Endothelial cell of umbilical vein (primary cell): ENCODE measurements at regions not wholly inside any gene's neighbourhood (a gene's known extent, or its start where the extent isn't known, plus 50 kb on each side); places are given as distances from the start of the nearest gene placed in this dataset.

ENCODE experiments used
- BruUV-seq: library from RNA; stranded (reverse); fragments of 400-500 nt; replicated peaks from 2 replicates; lab custom pipeline; 2021; lab: Mats Ljungman, UMichigan
- CTCF ChIA-PET: fragments of 300-600, 350-600 bp; sonication (Branson Sonifier 250); formaldehyde crosslinking; loops from one replicate; lab custom pipeline; 2021; ENCODE audit warnings: antibody characterized with exemption, inconsistent platforms; lab: Charles Lee
- POLR2A ChIA-PET: fragments of 300-600, 350-600 bp; sonication (Branson Sonifier 250); formaldehyde crosslinking; loops from one replicate; lab custom pipeline; 2021; ENCODE audit warnings: antibody characterized with exemption, inconsistent platforms; lab: Charles Lee
- DNase-seq: peaks from one replicate; pipeline ENCODE4 v3.0.0-alpha.2; 2011; ENCODE audit warnings: low read depth, low spot score
- FAIRE-seq: peaks from 2 replicates; lab custom pipeline; 2011; peaks lifted over from hg19 to GRCh38; lab: Jason Lieb, UNC
- H2AFZ ChIP-seq: 2 replicates; pipeline ENCODE4 v1.6.0; 2012; ENCODE audit warnings: low read depth, low read length, control low read depth, inconsistent platforms
- H3K27ac ChIP-seq: 2 replicates; pipeline ENCODE4 v1.5.1; 2011; ENCODE audit warnings: low read depth, mild to moderate bottlenecking, control low read depth, low read length, moderate library complexity; ENCODE audit not compliant: insufficient read depth
- H3K27me3 ChIP-seq, 2 experiments: 2 replicates each; pipeline versions ENCODE4 v1.6.0 to v1.6.1; 2011; ENCODE audit warnings: low read length in 2 of 2, mixed read lengths in 1 of 2; ENCODE audit not compliant: control insufficient read depth in 2 of 2, insufficient read depth in 2 of 2
- H3K36me3 ChIP-seq, 2 experiments: 2 replicates in 1 of 2; 3 replicates in 1 of 2; pipeline ENCODE4 v1.5.1; 2011; ENCODE audit warnings: low read length in 2 of 2, mild to moderate bottlenecking in 1 of 2, moderate library complexity in 1 of 2; ENCODE audit not compliant: control insufficient read depth in 2 of 2, insufficient read depth in 2 of 2; ENCODE audit errors: extremely low read depth in 1 of 2
- H3K4me1 ChIP-seq: 3 replicates; pipeline ENCODE4 v1.5.1; 2011; ENCODE audit warnings: mild to moderate bottlenecking, low read length; ENCODE audit not compliant: control insufficient read depth, insufficient read depth; ENCODE audit errors: extremely low read depth
- H3K4me2 ChIP-seq: 2 replicates; pipeline ENCODE4 v1.6.1; 2011; ENCODE audit warnings: low read length, control low read depth, mixed read lengths; ENCODE audit not compliant: insufficient read depth
- H3K4me3 ChIP-seq, 3 experiments: fragments of 200-600 bp in 1 of 3; sonication (generic), shearing (Covaris generic) in 1 of 3; replicated peaks in 1 of 3; 2 replicates each; pipeline ENCODE4 v1.5.1; 2011 to 2016; ENCODE audit warnings: control low read depth in 3 of 3, low read length in 3 of 3, mild to moderate bottlenecking in 2 of 3, inconsistent platforms in 1 of 3, low read depth in 1 of 3, moderate library complexity in 1 of 3; ENCODE audit not compliant: insufficient read depth in 1 of 3
- H3K79me2 ChIP-seq: 2 replicates; pipeline ENCODE4 v1.6.0; 2012; ENCODE audit warnings: low read length, inconsistent platforms; ENCODE audit not compliant: control insufficient read depth, insufficient read depth
- H3K9ac ChIP-seq: replicated peaks from 2 replicates; pipeline ENCODE3; 2011; ENCODE audit warnings: low read length, control low read depth; ENCODE audit not compliant: insufficient read depth; ENCODE audit errors: extremely low read depth
- H3K9me1 ChIP-seq: replicated peaks from 3 replicates; pipeline ENCODE4 v1.6.0; 2011; ENCODE audit warnings: mild to moderate bottlenecking, low read length; ENCODE audit not compliant: control insufficient read depth, insufficient read depth; ENCODE audit errors: extremely low read depth
- H3K9me3 ChIP-seq: replicated peaks from 2 replicates; pipeline ENCODE4 v1.5.1; 2012; ENCODE audit warnings: low read length, inconsistent platforms; ENCODE audit not compliant: control insufficient read depth, insufficient read depth
- H4K20me1 ChIP-seq: replicated peaks from 2 replicates; pipeline ENCODE3; 2011; ENCODE audit warnings: mild to moderate bottlenecking, low read length; ENCODE audit not compliant: control insufficient read depth, insufficient read depth; ENCODE audit errors: extremely low read depth
- CTCF ChIP-seq, 2 donors: IDR thresholded peaks; 1 replicate in 1 of 2; 2 replicates in 1 of 2; pipeline ENCODE4 v1.5.1; 2011; ENCODE audit warnings: low read length in 2 of 2, mild to moderate bottlenecking in 2 of 2, moderate library complexity in 2 of 2, control low read depth in 1 of 2, inconsistent platforms in 1 of 2, low read depth in 1 of 2; ENCODE audit not compliant: insufficient read depth in 1 of 2; ENCODE audit errors: extremely low read depth in 1 of 2
- EZH2 ChIP-seq: IDR thresholded peaks from 2 replicates; pipeline ENCODE4 v1.6.1; 2012; ENCODE audit warnings: borderline replicate concordance, low read depth, mild to moderate bottlenecking, moderate library complexity, low read length, inconsistent platforms; ENCODE audit not compliant: severe bottlenecking
- FOS ChIP-seq: IDR thresholded peaks from 2 replicates; pipeline ENCODE4 v1.6.1; 2011; ENCODE audit warnings: mild to moderate bottlenecking, low read length, moderate library complexity, borderline replicate concordance; ENCODE audit not compliant: insufficient read depth
- GATA2 ChIP-seq: IDR thresholded peaks from 2 replicates; pipeline ENCODE4 v1.7.0; 2011; ENCODE audit warnings: low read depth, mild to moderate bottlenecking, moderate library complexity, mixed read lengths, low read length; ENCODE audit not compliant: insufficient read length, insufficient read depth
- JUN ChIP-seq: IDR thresholded peaks from 2 replicates; pipeline ENCODE4 v1.6.1; 2011; ENCODE audit warnings: borderline replicate concordance, low read depth; ENCODE audit not compliant: insufficient read length, insufficient read depth
- MAX ChIP-seq: IDR thresholded peaks from 2 replicates; pipeline ENCODE4 v1.6.1; 2011; ENCODE audit not compliant: insufficient read depth, insufficient read length
- MYC ChIP-seq: IDR thresholded peaks from one replicate; pipeline ENCODE4 v1.6.1; 2011; ENCODE audit warnings: mild to moderate bottlenecking, low read depth, low read length
- POLR2A ChIP-seq: IDR thresholded peaks from 2 replicates; pipeline ENCODE4 v1.6.1; 2012; ENCODE audit warnings: low read depth, mild to moderate bottlenecking, control low read depth, low read length
- POLR2AphosphoS5 ChIP-seq: IDR thresholded peaks from 2 replicates; pipeline ENCODE4 v1.6.1; 2012; ENCODE audit warnings: low read depth, mild to moderate bottlenecking, control low read depth, low read length, moderate library complexity; ENCODE audit not compliant: insufficient read depth
- dilution Hi-C: fragments of 300-500 bp; cut with MboI; formaldehyde crosslinking; loops from one replicate; pipeline ENCODE4 v1.15.0; 2019; ENCODE audit warnings: low sequenced_read_pairs; ENCODE audit not compliant: extremely low pct_ligation_motif_present
- intact Hi-C: fragments of 100-400 bp; cut with micrococcal nuclease; formaldehyde crosslinking; loops from one replicate; pipeline ENCODE4 v1.10.0; 2022

- Histone ChIP-seq H3K9ac (no peak overlapping the region), H3K9me3 (no peaks in the 10 kb centered on the region), H4K20me1 (no peaks in the 10 kb centered on the region), H3K4me1 (no peaks in the 10 kb centered on the region), H3K27ac (no peak overlapping the region), H3K4me2 (no peak overlapping the region), H3K27me3 (no peaks in the 10 kb centered on the region), H3K36me3 (no peaks in the 10 kb centered on the region), H2AFZ (no peak overlapping the region), H3K9me1 (no peaks in the 10 kb centered on the region), H3K79me2 (no peaks in the 10 kb centered on the region), H3K4me3 (no peak overlapping the region)
- DNase-seq = no peak
- no peak for TF ChIP-seq JUN
- no peak for TF ChIP-seq POLR2AphosphoS5
- TF ChIP-seq POLR2A = no peak
- no peak for TF ChIP-seq EZH2
- TF ChIP-seq GATA2 = no peak
- TF ChIP-seq FOS = no peak
- TF ChIP-seq CTCF (IDR thresholded peaks at IDR 0.05; ENCODE audit: extremely low read depth in 1 of 2, insufficient read depth in 1 of 2, low read depth in 1 of 2, low read length in 2 of 2) = no peak
- no peak for TF ChIP-seq MAX
- TF ChIP-seq MYC = no peak
- CTCF ChIA-PET = no interaction called here
- no peak for FAIRE-seq
- dilution Hi-C loops (no loop called here), intact Hi-C loops (no loop called here)
- POLR2A ChIA-PET = no interaction called here
- BruUV-seq = no TSS peak
These were observed 228.9 kb downstream of the LHFPL1 start for GRCh38 chrX:112450810-112451209.
